ENCODE measurements at regions not wholly inside any gene's neighbourhood (a gene's known extent, or its start where the extent isn't known, plus 50 kb on each side); places are given as distances from the start of the nearest gene placed in this dataset.

DNA sequence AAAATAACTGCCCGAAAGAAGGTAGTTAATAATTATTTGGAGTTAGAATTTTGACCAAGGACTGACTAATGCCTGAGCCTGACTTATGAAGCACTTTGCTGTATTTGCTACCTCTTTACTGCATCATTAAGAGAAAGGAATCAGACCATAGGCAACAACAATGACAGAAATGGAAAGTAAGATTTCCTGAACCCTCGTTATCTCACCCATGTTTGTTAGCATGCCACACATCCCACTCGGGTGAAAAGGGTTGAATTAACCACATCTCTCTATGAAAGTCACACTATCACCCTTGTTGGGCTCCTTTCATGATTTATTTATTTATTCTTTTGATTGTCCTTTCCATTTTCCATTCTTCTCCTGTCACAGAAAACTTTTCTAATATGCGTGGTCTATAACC lies 59.6 kb downstream of the OLIG3 start:
- DNase-seq: no peak

DNA sequence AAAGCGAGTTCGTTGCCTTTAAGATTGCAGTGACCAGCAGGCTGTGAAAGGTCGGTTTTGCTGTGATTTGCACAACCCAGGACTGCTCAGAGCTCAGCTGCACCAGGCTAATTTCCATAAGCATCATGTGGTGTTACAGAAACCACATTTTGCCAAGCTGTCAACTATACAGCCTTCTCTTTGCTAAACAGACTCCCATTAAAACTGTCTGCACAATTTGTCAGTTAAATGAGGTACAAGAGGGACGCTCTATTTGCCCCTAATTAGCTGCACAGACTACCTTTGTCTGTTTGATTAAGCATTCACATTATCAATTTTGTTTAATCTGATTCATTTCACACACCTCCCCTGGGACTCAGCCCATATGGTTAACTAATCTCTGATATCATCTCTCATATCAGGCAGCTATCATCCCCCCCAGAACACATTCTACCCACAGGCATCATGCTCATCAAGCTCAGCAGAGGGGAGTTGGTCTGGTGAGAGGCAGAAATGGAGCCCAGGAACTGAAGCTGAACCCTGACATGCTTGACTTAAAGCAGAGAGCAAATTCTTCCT lies 62.1 kb downstream of the OLIG3 start:
- peak in 1 of 2 experiments; percentile 6 for DNase-seq

DNA sequence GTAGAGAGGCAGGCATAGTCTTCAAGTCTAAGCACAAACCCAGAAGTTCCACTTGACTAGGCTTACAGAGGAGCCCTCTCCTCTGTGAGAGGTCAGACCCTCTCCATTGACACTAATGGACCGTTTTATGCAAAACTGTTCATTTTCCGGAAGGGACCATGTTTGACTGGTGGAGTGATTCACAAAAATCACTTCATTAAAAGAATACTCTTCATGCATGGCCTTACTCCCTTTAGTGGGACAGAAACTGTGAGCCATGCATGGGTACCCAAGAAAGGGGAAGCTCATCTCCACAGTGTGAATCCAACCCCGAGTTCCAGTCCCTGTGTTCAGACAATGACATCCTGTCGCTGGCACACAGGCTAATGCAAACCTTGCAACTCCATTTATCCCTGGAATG lies 63.2 kb downstream of the OLIG3 start:
- DNase-seq: no peak

DNA sequence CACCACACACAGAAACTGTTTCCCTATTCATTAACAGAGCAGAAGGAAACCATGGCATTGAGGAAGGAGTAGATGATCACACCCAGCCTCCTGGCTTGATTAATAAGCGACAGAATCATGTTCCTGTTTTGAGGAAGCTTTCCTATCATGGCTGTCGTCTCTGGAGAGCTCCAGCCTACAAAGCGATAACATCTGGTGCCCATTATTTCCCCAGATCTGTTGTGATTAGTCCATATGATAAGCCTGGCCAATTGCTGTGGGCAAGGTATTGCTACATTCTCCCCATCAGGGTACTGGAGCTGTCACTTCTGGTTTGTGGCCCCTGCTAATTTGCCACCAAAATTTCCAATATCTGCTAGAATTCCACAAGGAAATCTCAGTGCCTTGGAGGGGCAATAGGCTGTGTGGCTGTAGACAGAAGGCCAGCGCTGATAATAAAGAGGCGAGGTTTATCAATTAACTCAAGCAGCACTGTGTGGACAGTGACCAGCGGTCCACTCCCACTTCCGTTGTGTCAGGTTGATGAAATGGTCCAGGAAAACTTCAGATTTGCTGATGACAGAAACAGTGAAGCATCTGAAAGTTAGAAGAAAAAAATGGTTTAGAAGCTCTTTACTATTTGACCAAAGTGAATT lies 66.4 kb downstream of the OLIG3 start:
- no peak for DNase-seq

DNA sequence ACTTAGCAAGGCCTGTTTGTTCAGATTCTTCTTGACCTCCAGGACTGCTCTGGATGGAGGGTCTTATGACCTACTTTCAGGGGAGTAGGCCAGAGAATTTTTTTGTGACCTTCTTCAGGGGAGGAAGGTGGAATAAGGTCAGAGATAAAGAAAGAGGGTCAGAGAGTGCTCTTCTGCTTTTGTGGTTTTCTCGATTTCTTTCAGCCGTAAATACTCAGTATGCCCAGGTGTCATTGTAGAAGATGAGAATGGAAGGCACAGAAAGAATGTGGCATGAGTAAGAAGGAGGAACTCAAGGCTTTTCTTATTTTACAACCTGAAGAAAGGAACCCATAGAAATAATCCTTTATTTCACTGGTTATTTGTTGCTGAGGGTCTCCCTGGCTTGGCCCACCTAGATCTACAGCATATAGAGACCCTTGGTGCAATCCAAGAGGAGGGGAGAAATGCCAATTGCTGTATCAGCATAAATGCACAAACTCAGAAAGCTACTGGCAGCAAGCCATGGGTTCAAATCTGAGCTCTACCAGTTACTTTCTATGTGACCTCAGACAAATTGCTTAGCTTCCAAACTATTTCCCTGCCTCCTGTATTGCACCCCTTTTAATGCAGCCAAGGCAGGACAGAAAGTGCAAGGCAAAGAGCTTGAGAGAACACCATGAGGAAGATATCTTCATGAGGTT lies 68.0 kb downstream of the OLIG3 start:
- no peak for DNase-seq

DNA sequence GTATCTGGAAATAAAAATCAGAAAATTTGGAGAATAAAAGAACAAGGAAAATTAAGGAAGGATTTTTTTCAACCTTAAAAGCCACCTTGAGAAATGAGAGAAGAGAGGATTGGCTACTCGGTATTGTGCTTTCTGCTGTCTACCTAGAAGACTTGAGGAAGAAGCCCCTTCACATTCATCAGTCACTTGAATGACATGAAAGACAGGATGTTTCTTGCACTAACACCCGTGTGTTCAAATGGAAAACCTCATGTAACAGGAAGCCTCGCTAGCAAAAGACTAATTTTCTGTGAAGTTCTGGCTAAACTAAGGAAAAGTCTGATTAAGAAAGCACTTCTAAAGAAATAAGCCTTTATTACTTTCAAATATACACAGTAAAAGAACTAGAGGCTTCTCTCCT lies 69.9 kb downstream of the OLIG3 start:
- no peak for DNase-seq

DNA sequence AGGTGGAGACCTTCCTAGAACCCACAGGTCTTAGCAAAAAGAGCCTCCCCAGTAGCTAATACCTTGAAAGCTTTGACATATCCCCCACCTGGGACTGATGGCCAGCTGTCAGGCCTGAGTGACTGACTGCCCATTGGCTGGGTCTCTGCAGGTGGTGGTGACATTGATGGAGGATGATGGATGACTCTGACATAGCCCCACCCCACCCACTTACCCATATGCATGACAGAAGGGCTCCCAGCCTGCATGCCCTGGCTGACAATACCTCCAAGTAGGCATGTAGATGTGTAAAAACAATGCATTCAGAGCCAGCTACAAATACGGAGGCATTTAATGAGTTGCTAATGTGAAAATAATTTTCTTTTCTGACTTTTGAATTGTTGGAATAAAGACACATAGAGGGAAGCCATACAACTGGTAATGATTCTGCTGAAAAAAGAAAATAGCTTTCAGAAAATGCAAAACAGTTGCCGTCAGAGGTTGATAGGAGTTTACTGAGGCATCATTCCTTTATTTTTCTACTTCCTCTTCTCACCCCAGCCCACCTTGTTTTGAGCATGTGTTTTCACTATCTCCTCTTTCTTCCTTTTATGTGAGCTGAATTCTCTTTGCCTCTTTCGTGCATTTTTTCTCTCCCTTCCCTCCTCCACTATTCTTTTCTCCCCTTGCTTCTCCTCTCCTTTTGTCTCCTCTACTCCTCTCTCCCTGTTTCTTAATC lies 70.6 kb downstream of the OLIG3 start:
- no peak for DNase-seq

DNA sequence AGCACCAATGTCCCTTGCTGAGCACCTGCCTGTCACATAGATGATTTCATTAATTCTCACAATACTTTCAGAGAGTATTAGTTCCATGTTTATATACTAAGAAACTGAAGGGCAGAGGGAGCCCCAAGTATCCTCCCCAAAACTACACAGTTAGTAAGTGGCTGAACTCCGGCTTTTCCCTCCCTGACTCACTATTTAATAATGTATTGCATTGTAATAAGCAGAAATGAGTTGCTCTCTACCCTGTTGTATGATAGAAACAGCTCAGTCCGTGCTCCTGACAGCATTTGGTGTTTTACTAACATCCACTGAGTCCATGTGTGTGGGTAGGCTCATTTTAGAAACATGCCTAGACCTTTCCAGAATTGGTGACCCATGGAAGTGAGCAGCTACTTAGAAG lies 76.8 kb downstream of the OLIG3 start:
- no peak for DNase-seq

DNA sequence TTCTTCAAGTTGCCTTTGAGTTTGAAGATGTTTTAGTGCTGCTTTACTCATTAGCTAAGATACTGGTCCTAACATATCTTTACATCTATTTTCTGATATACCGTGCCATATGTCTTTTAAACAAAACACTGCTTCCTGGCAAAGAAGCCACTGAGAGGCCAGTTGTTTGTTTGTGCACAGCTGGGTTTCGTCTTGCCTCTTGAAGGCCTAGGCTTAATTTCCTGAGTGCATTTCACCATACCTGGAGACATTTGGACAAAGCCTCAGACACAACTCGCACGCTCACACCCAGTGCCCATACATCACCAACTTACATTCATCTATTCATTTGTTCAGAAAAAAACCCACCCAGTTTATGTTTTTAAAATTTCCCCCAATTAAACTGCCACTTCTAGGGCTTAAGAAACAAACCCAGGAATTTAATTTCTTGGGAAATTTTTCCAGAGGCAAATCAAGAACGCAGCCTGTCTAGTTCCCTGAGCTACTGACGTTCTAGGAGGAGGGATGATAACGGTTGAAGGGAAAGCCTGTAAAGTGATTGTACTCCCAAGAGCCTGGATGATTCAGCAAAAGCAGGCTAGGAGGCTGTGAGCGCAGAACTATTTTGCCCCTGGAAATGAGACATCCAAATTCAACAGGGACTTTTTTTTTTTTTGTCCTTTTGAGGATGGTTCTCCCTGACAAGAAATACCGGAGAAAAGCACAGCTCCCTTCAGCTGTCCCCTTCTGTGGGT lies 77.7 kb downstream of the OLIG3 start:
- no peak for DNase-seq

DNA sequence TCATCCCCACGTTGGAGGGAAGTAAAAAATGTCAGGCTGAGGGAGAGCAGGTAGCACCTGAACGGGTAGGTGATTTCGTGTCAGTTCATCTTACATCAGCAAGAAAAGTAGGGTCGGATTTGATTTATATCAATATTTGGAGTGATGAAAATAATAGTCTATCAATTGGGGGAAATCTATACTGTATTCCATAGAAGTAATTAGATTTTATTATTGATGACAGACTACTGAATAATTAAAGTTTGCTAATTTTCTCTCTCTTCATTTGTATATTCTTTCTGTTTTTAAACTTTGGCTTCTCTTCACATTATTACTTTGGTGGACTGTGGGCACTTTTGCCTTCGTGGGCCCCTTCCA lies 78.4 kb downstream of the OLIG3 start:
- no peak for DNase-seq

DNA sequence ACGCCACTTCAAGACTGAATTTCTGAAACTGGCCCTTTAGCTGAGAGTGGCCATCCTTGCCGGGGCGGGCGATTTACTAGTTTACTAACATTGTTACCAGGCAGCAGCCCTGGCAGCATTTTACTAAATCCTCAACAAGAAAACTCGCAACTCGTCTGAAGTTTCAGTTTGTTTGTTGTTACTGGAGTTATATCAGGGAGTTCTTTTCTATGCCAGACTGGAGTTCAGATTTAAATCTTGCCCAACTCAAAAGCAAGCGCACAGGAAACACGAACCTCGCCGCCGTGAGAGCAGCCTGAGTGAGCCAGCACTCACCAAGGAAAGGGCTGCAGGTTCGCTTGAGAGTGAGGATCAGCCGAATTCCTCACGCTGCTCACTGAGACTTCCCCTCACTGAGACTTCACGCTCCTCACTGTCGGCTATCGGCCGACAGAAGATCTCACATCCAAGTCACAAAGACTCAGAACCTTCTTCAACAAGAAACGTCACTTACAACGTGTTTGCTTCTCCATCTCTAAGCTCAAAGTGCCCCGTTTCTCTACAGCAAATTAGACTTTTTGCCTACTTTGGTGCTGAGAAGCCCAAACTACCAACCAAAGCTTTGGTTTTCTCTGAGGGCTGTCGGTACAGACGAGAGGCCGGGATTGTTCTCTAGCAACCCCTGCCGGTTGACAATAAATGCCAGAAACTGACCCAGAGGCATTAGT lies 78.9 kb downstream of the OLIG3 start:
- DNase-seq: no peak

DNA sequence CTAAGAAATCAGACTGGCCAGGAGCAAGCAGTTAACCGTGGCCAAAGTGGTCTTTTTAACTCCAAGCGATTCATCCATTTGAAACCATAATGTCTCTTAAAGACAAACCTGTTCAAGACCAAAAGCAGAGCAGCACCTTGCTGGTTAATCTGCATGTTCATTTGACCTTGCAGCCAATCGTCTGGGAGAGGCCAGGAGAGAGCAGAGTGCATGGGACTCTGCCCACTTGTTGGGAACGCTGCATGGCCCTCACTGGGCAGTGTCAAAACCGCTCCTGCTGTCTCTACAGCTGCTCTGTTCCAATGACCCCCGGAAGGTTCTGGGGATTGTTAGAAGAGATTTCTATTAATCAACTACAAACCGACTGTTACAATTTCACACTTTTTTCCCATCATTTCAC lies 79.6 kb downstream of the OLIG3 start:
- no peak for DNase-seq

DNA sequence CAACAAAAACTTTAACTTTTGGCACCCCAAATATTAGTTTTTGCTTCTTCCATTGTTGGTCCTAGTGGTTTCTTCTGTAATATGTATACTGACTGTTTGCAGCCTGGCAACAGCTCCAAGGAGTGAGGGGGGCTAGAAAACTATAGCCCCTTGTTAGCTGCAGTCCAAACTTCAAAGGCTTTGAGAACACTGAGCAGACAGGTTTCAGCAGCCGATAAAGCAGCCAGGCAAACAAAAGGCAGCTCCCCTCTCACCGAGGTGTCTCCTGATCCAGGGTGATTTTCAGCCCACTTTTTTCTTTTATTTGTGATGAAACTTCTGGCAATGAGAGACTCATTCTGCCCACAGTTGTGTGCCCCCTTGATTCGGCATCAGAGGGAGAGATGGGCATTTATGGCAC lies 80.7 kb downstream of the OLIG3 start:
- DNase-seq: peak in 1 of 2 experiments; percentile 26

DNA sequence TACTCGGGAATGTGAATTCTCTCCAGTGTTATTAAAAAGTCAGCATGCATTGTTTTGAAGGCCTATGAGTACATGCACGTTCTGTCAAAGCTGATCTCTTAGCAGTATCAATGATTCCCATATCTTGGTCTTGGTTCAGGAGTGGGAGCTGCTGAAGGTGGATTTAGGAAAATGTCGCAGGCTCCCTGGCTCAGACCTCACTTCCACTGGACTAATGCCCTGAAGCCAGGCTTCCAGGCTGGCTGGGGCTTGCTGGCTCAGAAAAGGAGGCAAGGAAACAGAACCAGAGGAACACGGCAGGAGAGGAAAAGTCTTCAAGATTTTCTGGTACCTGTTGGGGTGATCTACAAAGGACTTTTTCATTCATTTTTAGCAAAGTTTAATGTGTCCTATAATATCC lies 81.6 kb downstream of the OLIG3 start:
- no peak for DNase-seq

DNA sequence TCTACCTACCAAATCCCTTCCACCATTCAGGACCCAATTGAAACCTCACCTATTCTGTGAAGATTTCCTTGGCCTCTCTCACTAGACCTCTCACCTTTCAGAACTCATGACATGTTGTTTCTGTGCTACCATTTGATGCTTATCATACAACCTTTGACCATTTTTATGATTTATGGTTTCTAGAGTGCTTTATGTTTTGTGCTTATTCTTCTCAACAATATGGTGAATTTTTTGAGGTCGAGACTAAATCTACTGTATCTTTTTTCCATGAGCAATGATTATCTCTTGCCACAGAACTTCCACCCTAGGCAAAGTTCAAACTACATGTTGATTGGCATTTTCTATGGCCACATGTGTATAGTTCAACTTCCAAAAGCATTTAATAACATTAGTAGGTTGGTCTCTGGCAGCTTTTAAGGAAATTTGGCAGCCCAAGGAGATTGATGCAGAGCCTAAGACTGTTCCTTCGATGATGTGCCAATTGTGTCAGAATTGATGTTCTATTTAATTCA lies 84.9 kb downstream of the OLIG3 start:
- no peak for DNase-seq

DNA sequence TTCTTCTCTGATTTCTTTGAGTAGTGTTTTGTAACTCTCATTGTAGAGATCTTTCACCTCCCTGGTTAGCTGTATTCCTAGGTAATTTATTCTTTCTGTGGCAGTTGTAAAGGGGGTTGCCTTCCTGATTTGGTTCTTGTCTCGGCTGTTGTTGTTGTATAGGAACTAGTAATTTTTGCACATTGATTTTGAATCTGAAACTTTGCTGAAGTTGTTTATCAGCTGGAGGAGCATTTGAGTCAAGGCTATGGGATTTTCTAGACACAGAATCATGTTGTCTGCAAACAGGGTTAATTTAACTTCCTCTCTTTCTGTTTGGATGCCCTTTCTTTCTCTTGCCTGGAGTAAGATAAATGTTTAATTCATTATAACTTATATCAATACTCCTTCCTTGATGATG lies 86.4 kb downstream of the OLIG3 start:
- DNase-seq: no peak

DNA sequence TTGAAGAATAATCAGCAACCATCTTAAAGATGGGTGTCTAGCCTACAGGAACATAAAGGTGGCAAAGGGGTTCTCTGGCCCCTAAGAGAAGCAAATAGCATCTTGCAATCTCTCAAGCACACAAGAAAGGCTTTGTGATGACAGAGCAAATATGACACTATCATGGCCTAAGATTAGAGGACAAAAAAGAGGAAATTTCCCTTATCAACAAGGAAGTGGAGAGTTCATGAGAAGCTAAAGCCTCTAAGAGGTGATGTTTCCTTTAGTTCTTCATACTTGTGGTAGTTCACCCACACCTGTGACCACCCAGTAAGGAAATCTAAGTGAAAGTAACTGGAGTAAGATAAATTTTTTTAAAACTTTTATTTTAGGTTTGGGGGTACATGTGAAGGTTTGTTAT lies 88.4 kb downstream of the OLIG3 start:
- DNase-seq: no peak

DNA sequence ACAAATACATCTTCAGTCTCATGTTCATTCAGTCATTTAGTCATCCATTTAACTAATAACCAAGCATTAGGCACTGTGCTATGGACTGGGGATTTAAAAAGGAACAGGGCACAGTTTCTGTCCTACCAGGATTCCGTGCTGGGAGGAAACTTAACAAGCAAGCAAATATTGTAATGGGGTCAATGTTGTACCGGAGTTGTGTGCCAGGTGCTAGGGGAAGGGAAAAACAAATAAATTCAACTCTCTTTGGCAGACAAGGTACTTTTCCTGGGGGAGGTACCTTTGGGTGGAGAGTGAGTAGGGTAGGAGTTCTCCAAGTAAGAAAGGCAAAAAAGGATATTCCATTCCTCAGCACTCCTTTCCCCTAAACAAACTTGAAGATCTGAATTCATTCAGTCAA lies 90.3 kb downstream of the OLIG3 start:
- DNase-seq: peak; percentile 15 to 82

DNA sequence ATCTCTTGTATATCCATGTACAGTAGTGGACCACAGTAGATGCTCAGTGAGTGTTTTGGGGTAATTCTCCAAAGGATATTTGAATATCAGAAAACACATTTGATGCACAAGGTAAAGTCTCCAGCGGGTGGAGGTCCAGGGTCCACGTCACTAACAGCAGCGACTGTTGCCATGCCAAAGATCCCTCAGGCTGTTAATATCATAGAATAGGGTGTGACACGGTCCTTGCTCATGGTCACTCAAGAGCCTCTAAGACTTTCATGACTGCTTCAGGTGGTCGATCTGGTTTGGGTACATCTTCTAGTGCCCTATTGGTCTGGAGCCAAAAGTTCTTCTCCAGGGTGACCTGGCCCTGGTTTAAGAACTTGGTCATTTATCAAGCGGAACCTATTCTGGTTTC lies 90.8 kb downstream of the OLIG3 start:
- DNase-seq: peak in 1 of 2 experiments; percentile 15

DNA sequence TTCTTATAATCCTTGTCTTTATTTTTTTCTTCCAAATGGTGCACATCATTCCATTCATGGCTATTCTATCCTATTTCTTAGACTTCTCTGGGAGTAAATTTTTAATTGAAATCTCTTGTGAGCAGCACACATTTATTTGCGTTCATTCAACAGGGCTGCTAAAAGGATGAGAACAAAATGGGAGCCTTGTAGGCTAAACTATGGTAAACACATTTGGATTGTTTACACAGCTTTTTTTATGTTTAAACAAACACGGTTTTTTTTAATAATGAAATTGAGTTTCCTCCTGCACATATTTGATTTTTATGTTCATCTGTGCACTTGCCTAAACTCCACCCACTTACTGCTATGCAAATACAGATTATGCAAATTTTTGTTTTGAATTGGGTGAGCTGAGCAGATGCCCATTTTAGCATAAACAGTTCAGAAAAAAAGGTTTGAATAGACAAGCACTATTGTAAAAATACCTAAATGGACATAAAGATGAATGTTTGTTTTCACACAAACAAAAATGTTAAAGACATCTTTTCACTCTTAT lies 92.0 kb downstream of the OLIG3 start:
- peak; percentile 44 to 81 for DNase-seq

DNA sequence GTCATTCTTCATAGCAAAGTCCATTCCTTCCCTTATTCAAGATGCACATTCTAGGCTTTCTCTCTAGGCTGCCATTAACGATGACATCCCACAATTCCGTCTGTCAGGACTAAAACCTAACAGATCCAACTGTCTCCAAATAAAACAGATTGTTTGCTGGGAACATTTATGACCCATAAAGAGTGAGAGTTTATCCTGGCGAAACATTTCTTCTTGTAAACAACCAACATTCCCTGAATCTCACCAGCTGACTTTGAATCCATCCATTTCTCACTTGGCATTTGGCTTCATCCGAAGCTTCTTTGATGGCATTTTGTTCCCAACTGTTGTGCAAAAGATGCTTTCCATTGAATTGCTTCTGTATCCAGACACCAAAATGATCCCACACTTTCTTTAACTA lies 93.1 kb downstream of the OLIG3 start:
- no peak for DNase-seq

DNA sequence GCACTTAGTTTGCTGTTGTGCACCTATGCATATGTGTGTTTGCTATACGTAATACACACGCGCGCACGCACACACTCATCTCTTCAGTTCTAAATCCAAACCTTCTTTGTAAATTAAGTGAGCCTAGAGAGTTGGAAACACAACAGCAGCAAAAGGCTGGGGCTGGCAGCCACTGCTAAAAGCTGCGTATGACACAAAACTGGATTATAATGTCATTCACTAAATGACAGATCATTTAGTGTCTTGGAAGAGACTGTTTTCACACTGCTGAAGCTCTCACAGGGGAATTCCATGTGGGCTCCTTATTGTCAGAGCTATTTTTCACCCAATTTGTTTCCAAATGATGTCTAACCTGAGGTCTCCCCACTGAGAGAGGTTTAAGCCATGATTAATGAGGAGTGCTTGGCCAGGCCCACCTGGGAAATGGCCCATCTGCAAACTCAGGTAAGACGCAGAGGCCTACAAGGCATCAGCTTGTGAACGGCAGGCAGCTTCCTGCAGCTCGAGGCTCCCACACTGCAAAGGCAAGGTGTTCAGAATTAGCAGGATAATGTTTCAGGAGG lies 94.2 kb downstream of the OLIG3 start:
- DNase-seq: peak; percentile 28 to 47

Data from NCI-H2081 (cell line).